ENCODE measurements at regions not wholly inside any gene's neighbourhood (a gene's known extent, or its start where the extent isn't known, plus 50 kb on each side); places are given as distances from the start of the nearest gene placed in this dataset.
"Not testable (repeated sequence)": the region's sequence is repeated elsewhere in the genome, so short reads cannot be mapped to it uniquely, and the experiment has no call there.

DNA sequence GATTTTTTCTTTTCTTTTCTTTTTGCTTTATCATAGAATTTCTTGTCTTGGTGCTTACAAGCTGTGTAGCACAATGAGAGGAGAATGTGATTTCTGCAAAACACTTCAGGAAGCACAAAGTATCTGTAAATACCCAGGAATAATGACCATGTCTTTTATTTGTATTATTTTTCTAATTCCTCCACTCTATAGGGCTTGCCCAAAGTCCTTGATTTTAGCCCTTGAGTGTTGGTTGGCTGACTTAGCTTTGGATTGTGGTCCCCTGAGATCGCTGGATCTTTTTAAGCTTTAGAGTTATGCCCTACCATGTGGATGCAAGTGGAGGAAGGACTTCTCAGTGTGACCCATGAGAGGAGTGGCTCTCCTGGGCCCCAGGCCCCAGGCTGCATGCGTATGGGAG is 52.2 kb downstream of the HOXC4 start:
- DNase-seq; intact Hi-C loops (cut with DNase I): not testable (repeated sequence)

DNA sequence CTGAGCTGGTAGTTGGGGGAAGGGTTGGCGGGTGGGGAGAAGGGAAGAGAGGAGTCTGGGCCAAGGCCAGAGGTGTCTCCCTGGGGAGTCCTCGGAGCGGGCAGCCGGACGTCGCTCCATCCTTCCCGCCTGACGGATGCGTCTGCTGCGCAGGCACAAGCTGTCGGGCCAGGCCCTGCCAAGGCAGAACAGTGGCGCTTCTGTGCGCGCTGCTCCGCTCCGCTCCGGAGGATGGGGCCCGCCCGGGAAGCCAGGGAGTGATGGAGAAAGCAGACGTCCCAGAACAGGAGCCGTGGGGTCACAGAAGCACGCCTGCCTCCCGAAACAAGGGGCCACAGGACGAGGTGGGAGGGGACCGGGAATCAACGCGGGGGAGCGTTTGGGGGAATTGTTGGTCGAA is 52.6 kb downstream of the HOXC4 start:
- intact Hi-C loops (cut with DNase I): not testable (repeated sequence)
- peak in 2 of 10 donors; percentile 22 to 83 for DNase-seq

DNA sequence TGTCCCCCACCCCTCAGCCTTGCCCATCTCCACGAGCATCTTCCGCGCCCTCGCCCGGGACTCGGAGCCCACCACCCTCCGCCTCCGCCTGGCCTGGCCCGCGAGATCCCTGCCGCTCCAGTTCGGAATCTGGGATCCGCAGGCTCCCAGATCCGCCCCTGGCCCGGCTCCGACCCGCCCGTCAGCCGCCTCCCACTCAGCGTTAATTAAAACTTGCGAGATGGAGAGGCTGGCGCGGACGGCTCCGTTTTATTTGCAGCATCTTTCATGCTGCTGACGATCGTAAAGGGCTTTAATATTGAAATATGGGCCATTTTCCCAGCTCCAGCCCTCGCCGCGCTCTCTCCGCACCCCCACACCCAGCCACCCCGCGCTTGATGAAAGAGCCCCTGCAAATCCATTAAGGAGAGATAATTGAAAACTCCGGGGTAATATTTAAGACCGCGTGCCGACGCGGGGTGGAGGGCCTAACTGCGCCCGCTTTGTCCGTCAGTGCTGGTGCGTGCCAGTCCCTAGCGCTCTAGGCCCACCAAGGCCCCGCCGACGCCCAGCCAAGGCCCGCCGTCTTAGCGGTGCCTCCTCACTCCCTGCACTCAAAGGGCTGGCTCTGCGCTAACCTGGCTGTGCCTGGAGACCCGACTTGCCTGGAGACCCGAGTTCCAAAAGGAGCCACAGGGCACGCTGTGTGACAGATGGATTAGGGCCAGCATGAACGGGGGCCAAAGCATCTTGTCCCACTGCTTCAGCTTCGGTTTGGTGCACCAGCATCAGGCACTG is 53.4 kb downstream of the HOXC4 start:
- intact Hi-C loops (cut with DNase I); DNase-seq: not testable (repeated sequence)

DNA sequence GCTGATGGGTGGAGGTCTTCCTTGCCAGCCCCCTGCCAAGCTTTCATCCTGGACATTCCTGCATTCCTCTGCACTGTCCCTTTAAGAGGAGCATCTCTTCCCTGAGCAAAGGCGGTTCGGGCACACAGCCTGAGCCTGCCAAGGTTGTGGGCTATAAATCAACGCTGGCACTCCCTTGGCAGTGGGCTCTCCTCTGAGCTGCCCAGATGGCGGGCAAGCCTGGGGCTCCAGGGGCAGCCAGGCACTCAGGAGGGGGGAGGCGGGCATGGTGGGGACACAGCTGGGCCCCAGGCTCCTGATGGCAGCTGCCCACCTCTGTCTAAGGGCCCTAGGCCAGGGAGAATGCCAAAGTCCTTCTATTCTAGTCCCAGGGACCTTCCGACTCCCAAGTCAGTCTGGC is 58.7 kb downstream of the HOXC4 start:
- intact Hi-C loops (cut with DNase I); DNase-seq: not testable (repeated sequence)

DNA sequence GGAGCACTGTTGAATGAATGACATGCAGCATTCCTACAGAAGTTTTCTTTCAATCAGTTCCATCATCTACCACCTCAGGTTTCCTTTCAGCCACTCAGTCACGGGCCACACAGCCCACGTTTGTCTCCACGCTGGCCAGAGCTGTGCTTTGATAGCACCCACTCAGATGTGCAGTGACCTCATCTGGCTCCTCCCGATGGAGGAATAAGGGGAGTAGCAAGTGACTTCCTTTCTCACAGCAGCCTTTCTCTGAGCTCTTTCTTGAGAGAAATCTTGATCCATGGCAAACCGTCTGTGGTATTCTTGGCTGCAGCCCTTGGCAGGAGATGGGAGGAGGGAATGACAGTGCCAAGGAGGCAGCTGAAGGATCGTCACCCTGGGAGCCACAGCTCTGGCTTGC is 62.4 kb downstream of the HOXC4 start:
- DNase-seq; intact Hi-C loops (cut with DNase I): not testable (repeated sequence)

DNA sequence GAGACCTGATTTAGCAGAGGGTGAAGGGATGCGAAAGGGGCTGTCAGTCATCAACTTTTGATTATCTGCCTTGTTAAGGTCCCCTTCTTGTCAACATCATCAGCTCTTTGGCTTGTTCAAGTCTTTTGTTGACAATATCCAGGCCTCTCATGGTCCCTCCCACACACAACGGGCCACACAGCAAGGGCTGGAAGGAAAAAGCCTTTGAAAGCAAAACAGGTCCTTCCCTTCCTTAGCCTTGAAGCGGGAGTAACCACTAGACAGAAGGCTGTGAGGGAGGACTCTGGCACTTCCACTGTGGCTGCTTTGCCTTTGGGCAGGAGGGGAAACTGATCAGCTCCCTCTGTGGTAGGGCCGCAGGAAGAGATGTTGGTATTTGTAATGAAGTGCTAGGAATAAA is 63.8 kb downstream of the HOXC4 start:
- intact Hi-C loops (cut with DNase I); DNase-seq: not testable (repeated sequence)

DNA sequence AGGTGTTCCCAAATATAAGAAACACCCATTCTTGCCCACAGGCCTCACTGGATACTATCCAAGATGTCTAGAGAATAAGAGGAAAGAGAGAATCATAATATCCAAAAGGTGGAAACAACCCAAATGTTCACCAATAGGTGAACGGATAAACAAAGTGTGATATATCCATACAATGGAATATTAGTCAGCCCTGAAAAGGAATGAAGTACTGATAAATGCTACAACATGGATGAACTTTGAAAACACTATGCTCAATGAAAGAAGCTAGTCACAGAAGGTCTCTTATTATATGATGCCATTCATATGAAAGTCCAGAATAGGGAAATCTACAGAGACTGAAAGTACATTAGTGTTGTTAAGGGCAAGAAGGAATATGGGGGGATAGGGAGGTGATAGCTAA is 65.4 kb downstream of the HOXC4 start:
- intact Hi-C loops (cut with DNase I); DNase-seq: not testable (repeated sequence)

DNA sequence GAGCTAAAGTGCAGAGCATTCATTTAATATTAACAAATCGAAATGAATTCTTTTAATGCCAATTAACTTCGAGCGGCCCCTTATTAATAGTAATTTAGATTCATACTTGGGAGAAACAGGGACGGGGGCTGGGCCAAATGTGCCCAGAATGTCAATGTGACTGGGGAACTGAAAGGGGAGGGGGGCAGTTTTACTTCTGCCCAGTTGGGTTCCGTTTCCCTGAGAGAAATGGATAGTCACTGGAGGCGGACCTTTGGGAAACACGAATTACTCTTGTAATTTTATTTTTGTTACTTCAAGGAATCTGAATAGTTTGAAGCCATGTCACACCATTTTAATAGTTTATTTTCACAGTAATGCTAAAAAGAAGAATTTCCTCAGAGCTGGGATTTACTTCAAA is 64.8 kb downstream of the SMUG1 start:
- intact Hi-C loops (cut with DNase I); DNase-seq: not testable (repeated sequence)

DNA sequence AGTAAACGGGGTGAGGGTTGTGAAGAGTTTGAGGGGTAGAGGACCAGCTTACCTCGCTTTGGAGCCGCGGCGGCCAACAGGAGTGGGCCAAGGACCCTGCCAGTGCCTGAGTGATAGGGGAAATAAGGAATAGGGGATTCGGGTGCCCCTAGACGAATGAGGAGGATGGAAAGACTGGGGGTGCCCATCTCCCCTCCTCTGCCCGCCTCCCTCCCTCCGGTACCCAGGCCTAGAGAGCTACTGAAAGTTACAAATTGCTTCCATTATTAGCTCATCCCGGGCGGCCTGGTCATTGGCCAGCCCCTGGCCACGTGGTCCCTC is 63.1 kb downstream of the SMUG1 start:
- intact Hi-C loops (cut with DNase I); DNase-seq: not testable (repeated sequence)

DNA sequence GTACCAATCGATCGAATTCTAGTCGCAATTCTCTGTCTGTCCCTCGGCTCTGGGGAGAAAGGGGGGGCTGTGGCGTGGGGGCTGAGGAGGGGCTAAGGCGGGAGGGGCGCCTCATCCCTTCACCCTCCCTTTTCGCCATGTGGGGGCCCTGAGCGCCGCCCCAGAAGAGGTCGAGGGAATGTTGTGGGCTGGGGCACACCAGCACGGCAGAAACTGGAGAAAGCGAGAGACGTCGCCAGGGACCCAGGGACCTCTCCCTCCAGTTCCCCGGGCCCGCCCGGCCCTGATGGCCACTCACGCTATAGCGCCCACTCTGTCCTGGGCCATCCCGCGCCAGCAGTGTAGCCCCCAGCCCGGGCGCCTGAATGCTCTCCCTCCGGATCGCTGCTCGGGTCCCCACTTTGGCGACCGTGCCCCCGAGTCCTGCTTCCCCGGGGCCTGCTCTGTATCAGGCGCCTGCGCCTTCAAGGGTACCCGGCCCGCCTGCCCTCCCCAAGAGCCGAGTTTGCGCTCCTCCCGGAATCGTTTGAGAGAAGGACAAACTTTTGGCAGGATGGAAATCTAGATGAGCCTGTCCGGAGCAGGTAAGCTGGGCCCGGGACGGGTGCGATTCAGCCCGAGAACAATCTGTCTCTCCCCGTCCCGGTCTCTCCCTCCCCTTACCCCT is 62.6 kb downstream of the SMUG1 start:
- intact Hi-C loops (cut with DNase I): no loop called here
- DNase-seq: peak in 2 of 10 donors; percentile 12 to 59

DNA sequence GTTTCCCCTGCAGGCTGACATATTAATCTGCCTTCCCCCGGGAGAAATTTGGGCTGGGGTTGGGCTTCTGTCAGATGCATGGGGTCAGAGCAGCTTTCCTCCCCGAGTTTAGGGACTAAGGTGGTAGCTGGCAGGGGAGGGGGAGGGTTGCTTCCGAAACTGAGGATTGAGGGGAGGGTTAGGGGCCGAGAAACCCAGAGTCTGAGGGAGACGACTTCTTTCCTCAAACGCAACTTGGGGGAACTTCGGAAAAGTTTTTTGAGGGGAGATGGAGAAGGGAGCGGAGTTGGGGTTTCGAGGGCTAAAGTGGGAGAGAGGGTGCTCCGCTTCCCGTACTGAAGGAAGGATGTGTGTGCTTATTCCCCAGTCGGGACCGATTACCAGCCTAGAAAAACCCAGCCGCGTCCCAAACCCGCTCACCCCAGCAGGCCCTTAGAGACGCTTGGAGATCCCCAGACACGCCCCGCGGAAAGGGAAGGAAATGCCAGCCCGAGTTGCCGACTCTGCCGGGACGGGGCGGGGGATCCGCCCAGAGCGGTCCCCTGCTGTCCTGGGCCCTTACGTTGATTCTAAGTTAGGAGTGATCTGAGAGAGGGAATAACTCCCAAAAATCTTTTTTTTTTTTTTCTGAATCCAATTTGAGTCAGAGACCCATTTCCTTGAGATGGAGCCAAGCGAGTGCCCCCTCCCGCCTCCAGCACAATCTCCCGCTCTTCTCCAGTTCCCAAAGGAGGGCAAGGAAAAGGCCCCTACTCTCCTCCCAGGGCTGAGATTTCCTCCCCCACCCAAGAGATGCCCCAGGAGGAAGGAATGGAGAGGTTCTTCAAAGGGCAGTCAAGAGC is 61.9 kb downstream of the SMUG1 start:
- DNase-seq: peak in 5 of 10 donors; percentile 18 to 70 (median 19)
- intact Hi-C loops (cut with DNase I): no loop called here

DNA sequence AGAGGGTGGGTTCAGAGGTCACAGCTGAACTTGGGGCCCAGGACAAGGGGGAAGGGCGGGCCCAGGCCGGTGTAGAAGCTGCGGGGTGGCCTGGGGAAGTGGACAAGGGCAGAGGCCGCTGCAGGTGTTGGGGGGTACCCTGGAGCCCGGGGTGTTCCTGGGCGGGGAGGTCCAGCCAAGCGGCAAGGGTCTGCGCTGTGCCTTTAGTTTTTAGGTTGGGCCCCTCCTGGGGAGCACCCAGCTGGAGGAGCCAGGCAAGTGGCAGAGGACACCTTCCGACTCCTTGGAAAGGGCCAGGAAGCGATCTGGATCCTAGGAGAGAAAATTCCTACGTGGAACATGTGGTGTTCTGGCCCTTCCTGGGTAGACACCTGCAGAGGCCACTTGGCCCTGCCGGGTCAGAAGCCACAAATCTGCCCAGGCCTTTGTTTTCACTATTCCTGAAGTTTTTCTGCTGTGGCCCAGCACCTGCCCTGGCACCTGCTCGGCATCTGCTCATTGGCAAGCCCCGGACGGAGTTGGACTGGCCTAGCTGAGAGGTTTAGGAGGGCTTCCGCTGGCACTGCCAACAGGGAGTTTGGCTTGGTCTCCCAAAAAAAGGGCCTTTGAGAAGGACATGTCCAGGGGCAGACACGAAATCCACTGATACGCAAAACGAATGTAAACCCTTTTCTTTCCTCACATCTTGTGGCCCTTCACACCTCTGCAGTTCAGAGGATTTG is 61.1 kb downstream of the SMUG1 start:
- peak in 1 of 10 donors; percentile 74 for DNase-seq
- intact Hi-C loops (cut with DNase I): no loop called here

DNA sequence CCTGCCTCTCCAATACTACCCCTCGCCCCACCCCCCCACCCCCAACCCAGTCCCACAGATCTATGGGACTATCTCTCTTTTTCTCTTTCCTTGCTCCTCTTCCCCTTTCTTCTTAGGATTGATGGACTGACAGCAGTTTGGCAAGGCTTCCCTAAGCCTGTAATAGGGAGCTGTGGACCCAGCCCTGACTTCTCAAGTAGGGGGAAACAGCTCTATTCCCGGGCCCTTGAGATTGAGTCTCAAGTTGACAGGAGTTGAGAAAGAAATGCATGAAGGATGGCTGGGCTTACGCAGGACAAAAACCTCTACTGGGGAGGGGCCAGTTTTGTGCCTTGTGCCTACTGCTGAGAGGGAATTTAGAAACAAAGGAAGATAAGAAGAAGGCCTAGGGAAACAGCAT is 60.4 kb downstream of the SMUG1 start:
- intact Hi-C loops (cut with DNase I): no loop called here
- peak in 1 of 10 donors; percentile 31 for DNase-seq

DNA sequence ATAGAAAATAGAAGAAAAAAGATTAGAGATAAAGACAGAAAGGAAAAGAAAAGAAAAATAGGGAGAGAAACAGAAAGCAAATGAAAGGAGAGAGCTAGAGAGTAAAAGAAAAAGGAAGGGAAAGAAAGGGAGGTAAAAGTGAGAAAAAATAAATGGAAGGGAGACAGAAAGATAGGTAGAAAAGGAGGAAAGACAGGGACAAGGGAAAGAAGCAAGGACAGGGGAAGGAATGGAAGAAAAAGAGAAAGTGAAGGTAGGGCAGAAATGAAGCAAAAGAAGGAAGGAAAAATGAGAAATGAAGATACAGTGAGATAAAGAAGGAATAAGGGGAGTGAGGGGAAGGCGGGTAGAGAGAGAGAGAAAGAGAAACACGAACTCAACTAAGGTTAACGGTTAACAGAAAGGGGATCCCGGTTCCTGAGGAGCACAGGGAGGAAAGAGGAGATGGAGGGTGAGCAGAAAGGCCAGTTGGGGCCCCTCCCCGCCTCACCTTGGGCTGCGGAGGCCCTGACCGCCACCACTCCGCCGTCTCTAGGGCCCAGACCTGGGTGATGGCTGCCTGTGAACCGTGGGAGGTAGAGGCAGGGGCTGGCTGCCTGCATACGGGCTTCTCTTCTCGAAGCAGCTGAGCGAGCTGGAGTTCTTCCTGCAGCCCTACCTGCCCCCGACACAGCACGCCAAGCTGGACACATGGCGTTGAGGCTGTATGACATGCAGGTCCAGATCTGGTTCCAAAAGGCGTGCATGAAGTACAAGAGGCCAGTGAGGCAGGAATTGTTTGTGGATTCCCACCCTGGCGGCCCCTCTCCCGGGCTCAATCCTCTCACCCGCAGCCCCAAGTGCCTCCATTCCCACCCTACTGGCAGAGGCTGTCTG is 59.5 kb downstream of the SMUG1 start:
- peak in 1 of 10 donors; percentile 65 for DNase-seq
- intact Hi-C loops (cut with DNase I): no loop called here
